Stimulated activated CD4-positive, alpha-beta T cell treated with anti-CD3 and anti-CD28 coated beads, Interleukin-15, amount 100 ng/mL, for 1 hour (primary cell): ENCODE measurements at regions not wholly inside any gene's neighbourhood (a gene's known extent, or its start where the extent isn't known, plus 50 kb on each side); places are given as distances from the start of the nearest gene placed in this dataset.
A peak's percentile ranks its signal among the peaks of the same experiment; 100 is the strongest.

Experiments used
- DNase-seq, 2 donors: peaks; one replicate each; pipeline ENCODE4 v3.0.0-alpha.2; 2020; ENCODE audit warnings: low read depth in 1 of 2, low spot score in 1 of 2

GRCh38 chr1:10896673-10897072 lies 100.2 kb upstream of the CASZ1 start:
- DNase-seq, result no peak

- no peak for DNase-seq
Measured at GRCh38 chr1:10897321-10897980, 101.0 kb upstream of the CASZ1 start.

- DNase-seq, result no peak
Measured at GRCh38 chr1:10897981-10898728, 101.7 kb upstream of the CASZ1 start.

GRCh38 chr1:10898921-10899320 lies 102.5 kb upstream of the CASZ1 start:
- no peak for DNase-seq

GRCh38 chr1:10899490-10900250 lies 103.2 kb upstream of the CASZ1 start:
- no peak for DNase-seq

- no peak for DNase-seq
Measured at GRCh38 chr1:10900251-10900651, 103.8 kb upstream of the CASZ1 start.

GRCh38 chr1:10900691-10901090 lies 104.2 kb upstream of the CASZ1 start:
- DNase-seq, result no peak

GRCh38 chr1:10901091-10901890 lies 104.8 kb upstream of the CASZ1 start:
- DNase-seq, result no peak

- no peak for DNase-seq
Measured at GRCh38 chr1:10901891-10902805, 105.7 kb upstream of the CASZ1 start.

GRCh38 chr1:10903421-10903820 lies 107.0 kb upstream of the CASZ1 start:
- no peak for DNase-seq

- no peak for DNase-seq
Measured at GRCh38 chr1:10903821-10904220, 107.4 kb upstream of the CASZ1 start.

- no peak for DNase-seq
Measured at GRCh38 chr1:10904396-10905358, 107.8 kb upstream of the TARDBP start.

- DNase-seq, result no peak
Measured at GRCh38 chr1:10905841-10906655, 106.4 kb upstream of the TARDBP start.

GRCh38 chr1:10906866-10907519 lies 105.5 kb upstream of the TARDBP start:
- no peak for DNase-seq

GRCh38 chr1:10908266-10908665 lies 104.2 kb upstream of the TARDBP start:
- DNase-seq, result no peak

- peak; percentile 54 to 64 for DNase-seq
Measured at GRCh38 chr1:10909697-10910680, 102.5 kb upstream of the TARDBP start.
